LNCAP (cell line): ENCODE measurements at regions not wholly inside any gene's neighbourhood (a gene's known extent, or its start where the extent isn't known, plus 50 kb on each side); places are given as distances from the start of the nearest gene placed in this dataset.
A peak's percentile ranks its signal among the peaks of the same experiment; 100 is the strongest.

Source experiments
- TF ChIP-seq, protein P1 (sequence below): fragments of 450-650 bp; IDR thresholded peaks from 2 replicates; pipeline ENCODE4 v1.5.1; 2017; ENCODE audit warnings: mild to moderate bottlenecking

DNA sequence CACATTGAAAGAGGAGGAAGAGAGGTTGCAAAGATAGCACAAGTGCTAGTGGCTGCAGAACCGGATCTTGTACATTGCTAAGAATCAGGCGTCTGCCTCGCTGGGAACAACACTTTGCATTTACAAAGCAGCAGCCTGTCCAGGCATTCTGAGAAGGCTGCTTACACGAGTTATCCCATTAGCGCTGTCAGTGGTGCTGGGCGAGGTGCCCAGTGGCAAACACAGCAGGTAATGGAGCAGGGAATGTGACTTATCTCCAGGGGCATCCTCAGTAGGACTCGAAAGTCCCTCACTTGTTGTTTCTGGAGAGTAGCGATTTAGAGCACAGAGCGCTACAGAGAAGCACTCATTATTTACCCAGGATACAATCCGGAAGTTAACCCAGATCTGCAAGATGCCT is 209.6 kb downstream of the OLFM4 start:
- TF ChIP-seq, protein P1, sequence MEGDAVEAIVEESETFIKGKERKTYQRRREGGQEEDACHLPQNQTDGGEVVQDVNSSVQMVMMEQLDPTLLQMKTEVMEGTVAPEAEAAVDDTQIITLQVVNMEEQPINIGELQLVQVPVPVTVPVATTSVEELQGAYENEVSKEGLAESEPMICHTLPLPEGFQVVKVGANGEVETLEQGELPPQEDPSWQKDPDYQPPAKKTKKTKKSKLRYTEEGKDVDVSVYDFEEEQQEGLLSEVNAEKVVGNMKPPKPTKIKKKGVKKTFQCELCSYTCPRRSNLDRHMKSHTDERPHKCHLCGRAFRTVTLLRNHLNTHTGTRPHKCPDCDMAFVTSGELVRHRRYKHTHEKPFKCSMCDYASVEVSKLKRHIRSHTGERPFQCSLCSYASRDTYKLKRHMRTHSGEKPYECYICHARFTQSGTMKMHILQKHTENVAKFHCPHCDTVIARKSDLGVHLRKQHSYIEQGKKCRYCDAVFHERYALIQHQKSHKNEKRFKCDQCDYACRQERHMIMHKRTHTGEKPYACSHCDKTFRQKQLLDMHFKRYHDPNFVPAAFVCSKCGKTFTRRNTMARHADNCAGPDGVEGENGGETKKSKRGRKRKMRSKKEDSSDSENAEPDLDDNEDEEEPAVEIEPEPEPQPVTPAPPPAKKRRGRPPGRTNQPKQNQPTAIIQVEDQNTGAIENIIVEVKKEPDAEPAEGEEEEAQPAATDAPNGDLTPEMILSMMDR: no peak

DNA sequence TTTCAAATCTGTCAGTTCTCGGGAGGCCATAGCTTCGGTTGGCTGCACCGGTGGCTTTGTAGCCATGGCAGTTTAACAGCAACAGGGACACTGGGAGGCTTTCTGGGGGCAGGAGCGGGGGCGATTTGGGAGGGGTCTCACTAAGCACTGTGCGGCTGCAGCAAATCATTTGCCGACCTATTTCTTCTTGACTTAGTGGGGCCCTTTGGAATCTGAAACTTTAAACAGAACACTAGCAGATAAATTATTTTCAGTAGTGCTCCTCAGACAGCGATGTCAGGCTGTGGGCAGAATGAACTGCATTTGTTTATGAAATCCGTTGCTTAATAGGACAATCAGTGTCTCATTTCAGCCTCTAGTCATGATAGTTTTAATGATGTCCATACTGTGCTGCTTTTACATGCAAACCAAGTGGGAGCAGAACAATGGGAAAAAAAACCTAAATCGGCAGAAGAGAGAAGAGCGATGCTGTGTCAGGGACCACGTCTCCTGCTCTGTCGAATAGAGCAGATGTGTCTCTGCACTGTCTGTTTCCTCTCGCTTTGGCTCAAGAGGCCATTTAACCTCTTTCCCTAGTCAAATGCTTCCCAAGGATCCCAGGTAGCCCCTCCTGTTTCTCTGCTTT is 211.9 kb downstream of the OLFM4 start:
- TF ChIP-seq, protein P1: no peak

DNA sequence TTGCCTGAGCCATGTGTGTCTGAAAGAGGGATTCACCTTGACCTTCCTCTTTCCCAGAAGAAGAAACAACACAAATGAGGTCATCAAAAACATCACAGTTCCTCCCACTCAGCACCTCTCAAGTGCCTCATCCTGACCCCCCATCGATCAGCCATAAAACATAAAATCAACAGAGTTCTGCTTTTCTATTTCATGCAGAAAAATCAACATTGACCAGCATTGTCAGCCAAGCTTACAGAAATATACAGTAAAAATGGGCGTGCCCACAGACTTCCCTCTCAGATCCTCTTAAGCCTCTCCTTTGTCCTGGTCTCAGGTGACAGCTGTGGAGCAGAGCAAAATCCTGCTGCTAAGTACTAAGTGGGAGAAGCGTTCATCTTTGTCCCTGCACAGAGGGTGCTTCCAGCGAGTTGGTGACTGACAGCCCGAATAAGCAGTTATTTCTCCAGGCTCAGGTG is 213.3 kb downstream of the OLFM4 start:
- TF ChIP-seq, protein P1: no peak

DNA sequence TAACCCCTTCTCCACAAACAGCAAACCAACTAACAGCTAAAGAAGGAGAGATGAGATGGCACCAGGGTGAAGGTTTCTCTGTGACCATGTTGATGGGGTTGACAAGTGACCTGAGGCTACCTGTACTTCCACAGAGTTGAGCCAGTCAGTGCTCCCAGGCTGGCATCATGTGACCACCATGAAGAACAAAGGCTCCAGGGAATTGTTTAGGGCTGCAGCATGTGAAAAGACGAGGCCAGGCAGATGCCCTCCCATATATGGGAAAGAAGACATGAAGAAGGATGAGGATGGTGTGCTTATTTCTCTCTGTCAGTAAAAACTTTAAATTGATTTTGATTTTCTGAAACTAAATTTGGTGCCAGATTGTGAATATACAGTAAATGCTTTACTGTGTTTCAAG is 220.6 kb downstream of the OLFM4 start:
- TF ChIP-seq, protein P1: no peak

DNA sequence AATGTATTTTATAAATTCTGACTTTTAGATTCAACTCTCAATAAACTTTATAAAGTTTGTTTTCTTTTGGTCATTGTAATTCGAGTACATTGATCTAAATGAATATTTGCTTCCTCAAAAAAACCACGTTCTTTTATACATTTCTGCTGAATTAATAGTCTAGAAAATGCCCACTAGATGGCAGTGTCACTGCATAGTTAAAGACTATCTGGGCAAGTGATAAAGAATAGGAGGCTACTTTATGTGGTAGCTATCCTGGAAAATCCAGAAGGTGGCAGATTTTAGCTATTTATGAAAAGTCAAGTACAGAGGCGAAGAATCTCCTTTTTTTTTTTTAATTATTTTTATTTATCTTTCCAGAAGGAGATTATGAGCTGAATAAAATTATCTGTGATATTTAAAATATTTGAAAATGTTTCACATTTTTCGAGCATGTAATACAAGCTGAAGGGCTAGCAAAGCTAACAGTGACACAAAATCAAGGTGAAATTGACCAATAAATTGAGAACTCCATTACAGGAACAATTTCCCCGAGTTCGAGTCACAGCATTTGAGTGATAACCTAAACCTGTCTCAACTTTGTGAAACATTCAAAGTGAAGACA is 221.8 kb downstream of the OLFM4 start:
- TF ChIP-seq, protein P1: peak; percentile 79

DNA sequence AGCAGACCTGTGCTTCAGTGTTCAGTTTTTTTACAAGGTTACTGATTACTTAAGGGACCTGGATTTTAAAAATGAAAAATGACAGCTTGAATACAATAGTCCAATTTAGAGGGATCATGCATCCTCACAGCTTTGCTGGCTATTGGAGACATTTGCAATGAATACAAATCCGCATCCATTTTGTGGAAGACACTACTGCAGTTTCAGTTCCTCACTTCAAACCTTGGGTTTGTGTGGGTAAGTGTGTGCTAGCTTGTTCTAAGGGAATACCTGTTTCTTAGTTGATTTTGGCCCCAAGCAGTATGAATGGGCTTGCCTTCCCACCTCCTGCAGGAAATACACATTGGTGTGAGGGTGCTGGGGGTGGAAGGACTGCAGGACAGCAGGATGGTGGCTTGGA is 222.4 kb downstream of the OLFM4 start:
- TF ChIP-seq, protein P1: no peak

DNA sequence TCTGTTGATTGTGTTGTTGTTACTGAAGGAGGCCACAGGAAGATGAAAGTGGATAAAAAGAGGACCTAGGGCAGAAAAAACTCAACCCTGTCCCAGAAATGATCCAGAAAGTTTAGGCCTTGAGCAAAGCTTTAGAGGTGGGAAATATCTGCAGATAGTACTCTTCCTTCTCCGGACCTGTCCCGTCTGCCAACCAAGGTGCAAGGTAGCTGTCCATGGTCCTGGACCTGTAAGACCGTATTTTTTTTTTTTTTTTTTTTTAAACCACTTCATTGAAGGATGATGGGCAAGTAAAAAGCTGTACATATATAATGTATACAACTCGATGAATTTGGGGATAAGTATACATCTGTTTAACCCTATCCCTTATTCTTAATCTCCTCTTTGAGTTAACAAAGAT is 225.9 kb downstream of the OLFM4 start:
- TF ChIP-seq, protein P1: no peak
